Mesothelial cell of epicardium (in vitro differentiated cells): ENCODE measurements at regions not wholly inside any gene's neighbourhood (a gene's known extent, or its start where the extent isn't known, plus 50 kb on each side); places are given as distances from the start of the nearest gene placed in this dataset.

Experiments used
- DNase-seq, 2 experiments: peaks; one replicate each; pipeline ENCODE4 v3.0.0; 2021; ENCODE audit warnings: low spot score in 2 of 2; ENCODE audit not compliant: unreplicated experiment in 2 of 2
- H3K27ac Mint-ChIP-seq: 2 replicates; pipeline ENCODE4 v1.8.0; 2021; ENCODE audit warnings: mixed read lengths
- H3K27me3 Mint-ChIP-seq: 2 replicates; pipeline ENCODE4 v1.8.0; 2021; ENCODE audit warnings: low read depth, mixed read lengths
- H3K36me3 Mint-ChIP-seq: 2 replicates; pipeline ENCODE4 v1.8.0; 2021; ENCODE audit warnings: mixed read lengths
- H3K4me1 Mint-ChIP-seq: 2 replicates; pipeline ENCODE4 v1.8.0; 2021; ENCODE audit warnings: mixed read lengths
- H3K4me3 Mint-ChIP-seq: 2 replicates; pipeline ENCODE4 v1.8.0; 2021; ENCODE audit warnings: mild to moderate bottlenecking, moderate library complexity, mixed read lengths
- H3K9me3 Mint-ChIP-seq: 2 replicates; pipeline ENCODE4 v1.8.0; 2021; ENCODE audit warnings: mixed read lengths
- TF ChIP-seq, protein P1 (sequence below): fragments of 200-600 bp; sonication (generic); IDR thresholded peaks from one replicate; pipeline ENCODE4 v1.5.0; 2021; ENCODE audit warnings: antibody characterized with exemption; ENCODE audit not compliant: unreplicated experiment

DNA sequence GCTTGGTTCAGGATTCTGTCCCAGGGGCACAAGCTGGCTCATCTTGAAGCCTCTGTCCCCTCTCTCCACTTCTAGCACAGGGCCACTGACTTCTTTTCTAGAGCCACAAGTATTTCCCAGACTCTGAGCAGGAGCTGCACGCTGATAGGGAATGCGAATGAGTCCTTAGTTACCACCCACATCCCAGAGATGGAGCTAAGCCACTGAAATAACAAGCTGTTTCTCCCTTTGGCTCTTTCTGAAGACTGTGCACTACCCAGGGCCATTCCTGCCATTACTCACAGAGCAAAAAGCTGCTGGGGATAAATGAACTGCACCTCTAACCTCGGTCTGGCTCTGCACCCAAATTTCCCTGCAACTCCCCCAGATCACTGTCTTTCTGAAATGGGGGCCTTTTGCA is 70.6 kb downstream of the TSN start:
- no peak for DNase-seq
- TF ChIP-seq, protein P1, sequence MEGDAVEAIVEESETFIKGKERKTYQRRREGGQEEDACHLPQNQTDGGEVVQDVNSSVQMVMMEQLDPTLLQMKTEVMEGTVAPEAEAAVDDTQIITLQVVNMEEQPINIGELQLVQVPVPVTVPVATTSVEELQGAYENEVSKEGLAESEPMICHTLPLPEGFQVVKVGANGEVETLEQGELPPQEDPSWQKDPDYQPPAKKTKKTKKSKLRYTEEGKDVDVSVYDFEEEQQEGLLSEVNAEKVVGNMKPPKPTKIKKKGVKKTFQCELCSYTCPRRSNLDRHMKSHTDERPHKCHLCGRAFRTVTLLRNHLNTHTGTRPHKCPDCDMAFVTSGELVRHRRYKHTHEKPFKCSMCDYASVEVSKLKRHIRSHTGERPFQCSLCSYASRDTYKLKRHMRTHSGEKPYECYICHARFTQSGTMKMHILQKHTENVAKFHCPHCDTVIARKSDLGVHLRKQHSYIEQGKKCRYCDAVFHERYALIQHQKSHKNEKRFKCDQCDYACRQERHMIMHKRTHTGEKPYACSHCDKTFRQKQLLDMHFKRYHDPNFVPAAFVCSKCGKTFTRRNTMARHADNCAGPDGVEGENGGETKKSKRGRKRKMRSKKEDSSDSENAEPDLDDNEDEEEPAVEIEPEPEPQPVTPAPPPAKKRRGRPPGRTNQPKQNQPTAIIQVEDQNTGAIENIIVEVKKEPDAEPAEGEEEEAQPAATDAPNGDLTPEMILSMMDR = no peak
- H3K27ac Mint-ChIP-seq = no peak overlapping the region
- H3K36me3 Mint-ChIP-seq = no peaks in the 10 kb centered on the region
- peaks cover 6% of the 10 kb centered on the region for H3K9me3 Mint-ChIP-seq
- no peaks in the 10 kb centered on the region for H3K4me1 Mint-ChIP-seq
- peaks cover 10% of the 10 kb centered on the region for H3K27me3 Mint-ChIP-seq
- no peak overlapping the region for H3K4me3 Mint-ChIP-seq

- Mint-ChIP-seq H3K36me3 (no peaks in the 10 kb centered on the region), H3K4me1 (no peaks in the 10 kb centered on the region), H3K27me3 (peaks cover 5% of the 10 kb centered on the region), H3K4me3 (no peak overlapping the region), H3K9me3 (no peaks in the 10 kb centered on the region), H3K27ac (no peak overlapping the region)
- TF ChIP-seq, protein P1 = no peak
- DNase-seq = no peak
Measured at GRCh38 chr2:121828281-121828731, 72.9 kb downstream of the TSN start.

GRCh38 chr2:121830809-121831208 is 75.4 kb downstream of the TSN start:
- Mint-ChIP-seq H3K36me3 (no peaks in the 10 kb centered on the region), H3K27me3 (peaks cover 4% of the 10 kb centered on the region), H3K27ac (no peak overlapping the region), H3K9me3 (no peaks in the 10 kb centered on the region), H3K4me3 (no peak overlapping the region), H3K4me1 (no peaks in the 10 kb centered on the region)
- TF ChIP-seq, protein P1 = no peak
- DNase-seq = no peak

GRCh38 chr2:121831841-121832240 is 76.4 kb downstream of the TSN start:
- no peaks in the 10 kb centered on the region for H3K36me3 Mint-ChIP-seq
- TF ChIP-seq, protein P1 = no peak
- H3K27me3 Mint-ChIP-seq = peaks cover 10% of the 10 kb centered on the region
- H3K27ac Mint-ChIP-seq = no peak overlapping the region
- H3K9me3 Mint-ChIP-seq = no peaks in the 10 kb centered on the region
- DNase-seq = no peak
- H3K4me3 Mint-ChIP-seq = no peak overlapping the region
- peaks cover 5% of the 10 kb centered on the region for H3K4me1 Mint-ChIP-seq

DNA sequence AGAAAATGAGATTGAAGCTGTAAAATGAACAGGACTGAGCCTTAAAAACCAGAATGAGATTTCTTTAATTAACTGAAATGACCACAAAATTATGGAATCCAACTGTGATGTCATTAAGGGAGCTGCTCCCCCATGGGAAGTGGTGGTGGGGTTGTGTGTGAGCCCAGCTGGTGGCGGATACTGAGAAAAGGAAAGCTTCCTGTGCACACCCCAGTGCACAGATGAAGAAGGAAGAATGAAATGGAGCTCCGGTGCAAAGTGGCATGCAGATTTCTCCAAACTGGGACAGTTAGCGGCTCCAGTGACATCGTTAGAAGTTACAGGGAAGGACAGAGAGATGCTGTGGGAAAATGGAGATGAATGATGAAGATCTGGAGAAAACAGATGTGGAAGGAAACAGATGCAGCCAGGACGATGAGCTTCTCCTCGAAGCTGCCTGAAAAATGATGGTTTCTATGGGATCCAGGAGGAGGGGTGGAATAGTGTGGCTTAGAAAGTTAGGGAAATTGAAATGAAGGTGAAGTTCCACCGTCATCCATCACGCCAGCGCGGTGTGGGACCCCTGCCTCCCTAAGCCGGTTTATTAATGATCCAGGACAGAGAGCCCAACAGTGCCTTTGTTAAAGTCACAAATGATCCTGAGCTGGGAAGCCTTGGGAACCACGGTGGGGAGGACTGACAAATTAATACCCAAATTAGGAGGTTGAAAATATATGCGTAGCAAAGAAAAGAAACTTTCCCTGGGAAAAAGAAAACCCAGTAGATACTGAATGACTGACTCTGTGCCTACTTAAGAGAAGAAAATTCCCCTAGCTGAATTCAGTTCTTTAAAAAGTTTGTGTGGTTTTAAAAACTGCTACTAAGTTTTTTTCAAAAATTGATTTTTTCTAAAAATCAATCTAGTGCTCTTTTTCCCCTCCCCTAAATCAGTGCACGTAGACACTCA is 77.2 kb downstream of the TSN start:
- Mint-ChIP-seq H3K9me3 (peaks cover 4% of the 10 kb centered on the region), H3K27ac (no peak overlapping the region), H3K4me3 (no peak overlapping the region), H3K27me3 (peaks cover 16% of the 10 kb centered on the region), H3K36me3 (no peaks in the 10 kb centered on the region), H3K4me1 (peaks cover 6% of the 10 kb centered on the region)
- no peak for DNase-seq
- TF ChIP-seq, protein P1 = no peak
